GM11168 (cell line): ENCODE measurements at regions not wholly inside any gene's neighbourhood (a gene's known extent, or its start where the extent isn't known, plus 50 kb on each side); places are given as distances from the start of the nearest gene placed in this dataset.
"Not testable (repeated sequence)": the region's sequence is repeated elsewhere in the genome, so short reads cannot be mapped to it uniquely, and the experiment has no call there.

Experiments
- in situ Hi-C: fragments of 300-500 bp; cut with MboI; formaldehyde crosslinking; loops from one replicate; pipeline ENCODE4 v1.12.0; 2022; ENCODE audit warnings: low sequenced_read_pairs; ENCODE audit not compliant: unreplicated experiment

DNA sequence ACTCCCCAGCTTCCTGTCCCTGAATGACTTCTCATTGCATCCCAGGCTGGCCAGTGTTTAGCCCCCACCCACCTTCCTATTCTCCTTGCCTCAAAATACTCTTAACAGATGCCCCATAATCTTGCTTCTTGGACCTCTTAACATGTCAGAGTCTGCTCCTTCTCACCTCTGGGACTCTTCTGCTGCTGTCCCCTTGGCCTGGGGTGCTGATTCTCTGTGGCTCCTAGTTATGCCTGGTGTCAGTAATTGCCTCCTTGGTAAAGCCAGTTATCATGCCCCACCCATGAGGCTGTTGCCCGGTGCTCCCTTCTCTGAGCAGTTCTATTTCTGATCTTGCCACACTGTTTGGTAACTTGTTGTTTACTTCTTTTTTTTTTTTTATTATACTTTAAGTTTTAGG, 256.8 kb downstream of the STIM2 start:
- in situ Hi-C loops = no loop called here

DNA sequence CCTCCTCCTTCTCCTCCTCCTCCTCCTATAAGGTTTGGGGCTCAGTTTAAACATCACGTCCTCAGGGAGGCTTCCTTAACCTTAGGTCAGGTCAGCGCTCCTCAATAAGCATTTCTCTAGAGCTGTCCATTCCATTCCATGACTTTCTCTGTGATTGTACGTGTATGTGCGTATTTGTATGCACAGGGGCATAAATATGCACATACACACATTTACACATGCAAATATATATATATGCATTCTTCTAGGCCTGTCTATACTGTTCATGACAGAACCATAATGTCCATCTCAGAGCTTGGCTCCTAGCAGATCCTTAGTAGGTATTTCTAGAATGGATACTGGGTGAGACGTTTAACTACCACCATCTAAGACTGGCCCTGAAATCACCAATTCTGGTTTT, 258.6 kb downstream of the STIM2 start:
- in situ Hi-C loops = no loop called here

DNA sequence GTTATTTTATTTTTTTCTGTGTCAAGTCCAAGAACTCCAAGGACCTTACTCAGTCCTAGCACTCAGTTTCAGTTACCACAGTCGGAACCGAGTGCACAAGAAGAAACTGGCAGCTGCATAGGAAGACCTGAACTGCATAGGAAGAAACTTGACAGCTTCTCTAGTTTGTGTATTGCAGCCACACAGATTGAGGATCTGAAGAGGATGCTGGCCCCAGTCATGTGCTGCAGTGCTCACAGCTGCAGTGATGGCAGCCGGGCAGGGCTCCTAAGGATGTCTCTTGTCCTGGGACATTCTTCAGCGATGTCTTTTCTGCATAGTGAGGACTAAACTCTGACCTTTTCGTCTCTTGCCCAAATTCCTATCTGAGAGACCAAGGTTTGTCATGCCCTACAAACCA, 261.2 kb downstream of the STIM2 start:
- in situ Hi-C loops = no loop called here

DNA sequence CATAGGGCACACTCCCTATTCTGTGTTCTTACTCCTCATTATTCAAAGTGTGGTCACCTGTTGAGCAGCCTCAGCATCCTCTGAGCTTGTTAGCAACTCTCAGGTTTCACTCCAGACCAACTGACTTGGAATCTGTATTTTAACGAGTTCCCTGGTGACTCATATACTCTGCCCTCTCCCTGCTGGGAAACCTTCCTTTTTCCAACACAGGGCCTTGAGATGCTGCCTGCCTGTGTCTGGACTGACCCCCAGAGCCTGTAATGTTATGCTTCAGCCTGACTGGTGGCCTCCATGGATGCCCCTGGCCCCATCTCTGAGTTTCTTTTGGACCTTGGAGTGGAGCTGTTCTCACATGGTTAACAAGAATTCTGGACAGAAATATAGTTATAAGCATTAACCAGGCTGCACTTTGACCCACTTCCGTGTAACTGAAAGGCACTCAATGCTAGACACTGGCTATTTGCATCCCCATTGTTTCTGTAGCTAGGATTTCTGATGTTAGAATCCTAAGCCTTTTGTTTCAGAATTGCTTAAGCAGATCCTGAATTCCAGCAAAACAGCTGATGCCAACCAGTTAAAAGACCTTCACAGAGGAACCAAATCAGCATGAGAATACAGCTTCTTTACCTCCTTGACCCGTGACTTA, 262.6 kb downstream of the STIM2 start:
- in situ Hi-C loops = no loop called here

DNA sequence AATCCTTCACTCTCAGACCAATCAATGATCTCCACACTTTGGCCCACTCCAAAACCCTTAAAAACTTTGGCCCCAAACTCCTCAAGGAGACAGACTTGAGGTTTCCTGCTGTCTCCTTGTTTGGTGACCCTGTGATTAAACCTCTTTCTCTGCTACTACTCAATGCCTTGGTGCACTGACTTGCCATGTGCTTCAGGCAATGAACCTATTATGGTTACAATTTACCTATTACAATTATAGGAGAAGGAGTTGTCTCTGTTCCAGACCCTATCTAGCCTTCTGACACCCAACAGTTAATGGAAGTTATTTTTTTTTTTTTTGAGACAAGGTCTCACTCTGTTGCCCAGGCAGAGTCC, 263.1 kb downstream of the STIM2 start:
- in situ Hi-C loops = no loop called here

DNA sequence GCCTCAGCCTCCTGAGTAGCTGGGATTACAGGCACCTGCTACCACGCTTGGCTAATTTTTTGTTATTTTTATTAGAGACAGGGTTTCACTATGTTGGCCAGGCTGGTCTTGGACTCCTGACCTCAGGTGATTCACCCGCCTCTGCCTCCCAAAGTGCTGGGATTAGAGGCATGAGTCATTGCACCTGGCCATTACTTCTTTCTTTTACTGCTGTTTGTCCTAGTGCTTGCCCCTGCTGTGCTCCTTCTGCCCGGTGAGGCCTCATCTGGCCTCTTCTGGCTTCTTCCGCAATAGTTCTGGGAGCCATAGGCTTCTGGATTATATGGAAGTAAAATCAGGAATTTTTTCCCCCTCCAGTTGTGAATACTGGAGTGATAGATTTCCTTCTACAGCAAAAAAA, 266.3 kb downstream of the STIM2 start:
- in situ Hi-C loops = not testable (repeated sequence)

DNA sequence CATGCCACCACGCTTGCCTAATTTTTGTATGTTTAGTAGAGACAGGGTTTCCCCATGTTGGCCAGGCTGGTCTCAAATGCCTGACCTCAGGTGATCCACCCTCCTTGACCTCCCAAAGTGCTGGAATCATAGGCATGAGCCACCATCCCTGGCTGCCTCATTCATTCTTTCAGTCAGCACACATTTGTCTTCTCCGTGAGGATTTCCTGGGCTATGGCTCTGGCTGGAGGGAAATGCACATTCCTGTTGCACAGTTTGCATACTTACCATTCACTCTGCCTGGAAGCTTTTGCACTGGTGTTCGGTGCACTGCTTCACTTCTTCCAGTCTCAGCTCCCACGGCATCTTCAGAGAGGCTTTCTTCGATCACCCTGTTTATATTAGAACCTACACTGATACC, 267.8 kb downstream of the STIM2 start:
- in situ Hi-C loops = no loop called here

DNA sequence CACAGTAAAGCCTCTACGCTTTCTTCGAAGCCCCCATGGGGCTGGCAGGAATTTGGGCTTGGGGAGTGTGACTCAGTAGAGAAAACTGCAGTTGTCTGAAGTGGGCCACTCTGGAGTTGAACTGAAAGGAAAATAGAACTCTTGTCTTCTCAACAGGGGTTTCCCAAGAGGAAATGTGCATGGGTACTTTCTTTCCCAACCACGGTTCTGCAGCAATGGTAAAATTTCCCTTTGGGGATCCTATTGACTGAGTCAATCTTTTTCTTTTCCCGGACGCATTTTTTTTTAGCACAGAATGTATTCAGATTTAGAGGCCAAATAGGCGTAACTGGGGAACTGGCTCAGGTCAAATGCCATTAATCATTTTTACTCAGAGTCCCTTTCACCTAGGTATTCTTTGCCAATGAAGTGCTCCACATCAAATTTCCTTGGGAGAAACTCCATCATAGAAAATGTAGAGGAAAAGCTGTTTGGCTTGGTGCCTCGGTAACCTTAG, 269.3 kb downstream of the STIM2 start:
- in situ Hi-C loops = no loop called here

DNA sequence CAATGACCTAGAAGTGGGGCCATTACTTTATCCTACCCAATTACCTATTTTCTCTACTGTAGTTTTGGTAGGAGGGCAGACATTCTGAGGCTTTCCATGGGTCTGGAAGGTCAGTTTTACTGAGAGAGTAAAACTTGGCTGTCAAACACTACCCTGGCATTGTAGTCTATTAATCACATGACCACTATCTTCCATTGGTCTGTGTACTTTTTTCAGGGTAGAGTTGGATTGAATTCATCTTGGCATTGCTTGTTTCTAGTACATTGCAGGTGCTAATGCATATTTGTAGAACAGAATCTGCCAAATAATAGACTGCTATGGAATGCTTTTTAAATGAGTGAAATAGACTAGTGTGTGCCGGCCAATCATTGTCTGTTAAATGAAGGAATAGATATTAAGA, 271.9 kb downstream of the STIM2 start:
- in situ Hi-C loops = no loop called here

DNA sequence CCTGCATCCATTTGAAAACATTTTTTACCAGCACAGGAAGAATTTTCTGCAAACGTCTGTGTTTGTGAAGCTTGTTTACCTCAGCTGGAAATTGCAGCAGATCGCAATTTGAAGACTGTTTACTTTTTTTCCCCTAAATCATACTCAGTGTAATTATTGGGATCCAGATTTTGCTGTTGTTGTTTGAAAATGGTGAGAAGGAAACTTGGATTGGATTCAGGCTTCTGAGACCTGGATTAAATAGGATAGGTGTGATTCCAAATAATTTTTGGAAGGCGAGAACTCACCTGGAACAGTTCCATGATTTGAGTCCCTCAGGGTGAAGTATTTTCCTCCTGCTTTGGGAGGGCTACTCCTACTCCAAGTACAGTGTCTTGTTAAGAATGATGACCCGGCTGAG, 279.8 kb downstream of the STIM2 start:
- in situ Hi-C loops = no loop called here

DNA sequence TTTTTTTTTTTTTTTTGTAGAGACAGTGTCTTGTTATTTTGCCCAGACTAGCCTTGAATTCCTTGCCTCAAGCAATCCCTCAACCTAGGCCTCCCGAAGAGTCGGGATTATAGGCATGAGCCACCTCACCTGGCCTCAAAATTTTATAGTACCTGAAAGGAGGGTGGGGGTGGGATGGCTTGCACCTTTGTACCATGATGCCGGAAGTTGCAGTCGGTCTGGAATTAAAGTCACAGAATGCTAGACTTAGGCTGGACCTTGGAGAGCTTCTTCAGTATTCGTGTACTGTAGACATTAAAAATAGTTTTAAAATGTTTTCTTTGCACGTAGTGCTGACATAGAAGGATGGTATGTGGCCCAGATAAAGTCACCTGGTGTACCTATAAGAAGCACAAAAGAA, 280.9 kb downstream of the STIM2 start:
- in situ Hi-C loops = no loop called here

DNA sequence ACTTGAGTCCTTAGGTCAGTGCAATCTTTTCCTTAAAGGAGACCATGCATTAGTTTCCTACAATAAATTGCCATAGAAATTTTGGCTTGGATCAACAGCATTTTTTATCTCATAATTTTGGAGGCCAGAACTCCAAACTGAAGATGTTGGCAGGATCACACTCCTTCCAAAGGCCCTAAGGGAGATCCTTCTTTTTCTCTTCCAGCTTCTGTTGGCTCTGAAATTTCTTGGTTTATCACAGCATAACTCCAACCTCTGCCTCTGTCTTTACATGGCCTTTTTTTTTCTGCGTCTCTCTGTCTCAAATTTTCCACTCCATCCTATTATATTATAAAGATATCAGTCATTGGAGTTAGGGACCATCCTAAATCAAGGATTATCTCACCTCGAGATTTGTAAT, 282.2 kb downstream of the STIM2 start:
- in situ Hi-C loops = no loop called here

DNA sequence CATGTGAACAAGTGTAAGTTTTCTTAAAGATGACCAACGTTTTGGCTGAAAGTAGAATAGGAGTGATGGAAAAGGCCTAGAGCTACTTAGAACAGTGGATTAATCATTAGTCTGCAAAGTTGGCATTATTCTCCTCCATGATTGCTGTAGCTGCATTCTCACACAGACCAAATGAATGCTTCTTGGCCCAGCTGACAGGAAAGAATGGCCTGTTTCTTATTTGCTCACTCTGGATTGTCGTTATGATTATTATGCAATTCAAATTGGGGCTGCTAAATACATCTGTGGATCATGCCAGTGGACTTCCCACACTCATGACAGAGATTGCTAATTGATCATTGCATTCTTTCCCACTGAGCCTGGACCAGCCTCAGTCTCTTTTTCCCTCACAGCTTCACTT, 285.0 kb downstream of the STIM2 start:
- in situ Hi-C loops = no loop called here

DNA sequence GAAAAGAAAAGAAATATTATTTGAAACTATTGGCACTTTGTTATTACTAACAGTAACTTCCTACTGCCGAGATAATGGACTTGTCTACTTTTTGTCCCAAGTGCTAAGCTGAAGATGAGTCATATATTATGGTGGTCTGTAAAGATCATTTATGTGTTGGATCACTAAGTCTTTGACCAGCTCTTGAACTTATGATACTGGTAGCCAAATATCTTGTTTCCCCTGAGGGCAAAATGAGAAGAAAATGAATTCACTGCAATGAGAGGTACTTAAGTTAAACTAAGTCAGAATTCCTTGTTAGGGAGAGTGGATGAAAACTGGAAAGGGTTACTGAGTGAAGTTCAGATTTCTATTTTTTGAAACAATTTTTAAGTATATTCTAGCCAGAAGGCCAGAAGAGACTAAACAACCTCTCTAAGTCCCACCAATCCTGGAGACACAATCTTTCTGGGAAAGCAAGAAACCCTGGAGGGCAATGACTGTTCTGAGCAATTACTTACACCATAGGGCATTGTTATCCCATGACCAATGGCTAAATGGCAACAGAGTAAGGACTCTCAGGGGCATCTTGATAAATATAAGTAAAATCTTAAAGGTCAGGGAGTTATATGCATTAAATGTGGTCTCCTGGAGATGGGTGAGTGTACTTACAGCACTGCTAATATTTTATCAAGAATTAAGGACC, 287.7 kb downstream of the STIM2 start:
- in situ Hi-C loops = no loop called here

DNA sequence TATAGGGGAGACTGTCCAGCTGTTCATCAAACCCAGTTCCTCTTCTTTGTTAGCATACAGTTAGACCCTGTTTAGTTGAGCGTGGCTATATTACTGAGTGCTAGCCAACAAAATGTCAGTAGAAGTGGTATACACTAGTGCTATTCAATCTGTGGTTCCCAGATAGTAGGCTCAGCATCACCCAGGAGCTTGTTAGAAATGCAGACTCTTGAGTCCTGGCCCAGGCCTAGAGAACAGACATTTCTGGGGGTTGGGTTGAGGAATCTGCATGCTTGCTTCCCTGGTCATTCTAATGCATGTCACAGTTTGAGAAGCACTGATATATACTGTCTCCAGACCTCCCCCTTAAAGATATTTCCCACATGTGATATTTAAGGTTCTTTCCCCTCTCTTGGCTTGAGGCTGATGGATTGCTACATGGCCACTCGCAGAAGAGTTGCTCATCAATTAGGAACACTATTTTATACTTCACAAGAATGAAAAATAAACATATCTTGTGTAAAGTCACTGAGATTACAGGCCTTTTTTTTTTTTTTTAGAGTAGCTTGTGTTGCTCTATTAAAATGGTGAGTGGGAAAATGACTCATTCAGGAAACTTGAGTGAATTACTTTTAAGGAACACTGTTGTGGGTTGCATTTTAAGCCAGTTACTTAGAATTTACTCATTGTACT, 289.0 kb downstream of the STIM2 start:
- in situ Hi-C loops = no loop called here

DNA sequence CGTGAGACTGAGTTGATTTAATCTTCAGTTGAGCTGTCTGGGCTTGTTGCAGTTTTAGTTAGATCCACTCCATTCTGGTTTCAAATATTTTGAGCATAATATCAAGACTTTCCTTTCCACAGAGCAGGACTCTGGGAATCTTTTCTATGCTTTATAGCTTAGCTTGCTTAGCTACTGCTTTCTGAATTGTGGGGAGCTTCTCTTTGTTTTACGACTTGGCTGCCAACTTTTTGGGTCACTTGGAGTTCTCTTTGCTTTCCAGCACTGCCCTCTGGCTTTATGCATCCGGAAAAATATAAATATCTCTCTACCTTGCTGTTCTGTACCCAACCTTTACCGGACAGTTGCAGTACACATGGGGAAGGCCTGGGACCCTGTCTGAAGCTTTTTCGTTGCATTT, 292.1 kb downstream of the STIM2 start:
- in situ Hi-C loops = no loop called here

DNA sequence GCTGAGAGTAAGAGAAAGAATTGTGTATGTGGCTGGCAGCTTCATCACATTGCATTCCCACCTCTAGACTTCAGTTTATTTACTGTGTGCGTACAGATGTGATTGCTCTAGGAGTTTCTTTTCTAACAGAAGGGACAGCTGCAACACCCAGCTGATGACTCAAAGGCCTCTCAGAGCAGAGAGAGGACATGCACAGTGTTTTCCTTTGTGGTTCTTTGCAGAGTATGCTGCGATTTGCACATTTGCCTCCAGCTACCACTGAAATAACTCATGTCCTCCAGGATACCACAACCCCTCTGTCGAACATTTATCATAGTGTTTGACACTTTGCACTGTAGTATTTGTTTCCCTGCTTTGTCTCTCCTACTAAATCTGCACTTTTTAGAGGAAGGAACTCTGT, 294.1 kb downstream of the STIM2 start:
- in situ Hi-C loops = no loop called here

DNA sequence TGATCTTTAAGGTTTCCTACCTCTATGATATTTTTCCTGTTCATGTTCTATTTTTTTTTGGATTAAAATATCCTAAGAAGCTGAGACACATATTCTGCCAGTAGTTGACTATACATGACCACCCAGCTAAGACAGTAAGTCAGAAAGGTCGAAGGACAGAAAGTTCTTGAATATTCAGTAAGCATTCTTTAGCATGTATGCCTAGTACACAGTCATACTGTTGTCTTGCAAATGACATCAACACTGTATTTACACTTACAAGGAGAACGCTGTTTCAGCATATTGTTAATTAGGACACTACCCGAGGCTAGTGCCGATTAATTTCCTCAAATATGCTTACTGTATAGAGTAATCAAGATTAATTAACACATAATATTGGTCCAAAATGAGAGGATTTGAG, 300.6 kb downstream of the STIM2 start:
- in situ Hi-C loops = no loop called here

DNA sequence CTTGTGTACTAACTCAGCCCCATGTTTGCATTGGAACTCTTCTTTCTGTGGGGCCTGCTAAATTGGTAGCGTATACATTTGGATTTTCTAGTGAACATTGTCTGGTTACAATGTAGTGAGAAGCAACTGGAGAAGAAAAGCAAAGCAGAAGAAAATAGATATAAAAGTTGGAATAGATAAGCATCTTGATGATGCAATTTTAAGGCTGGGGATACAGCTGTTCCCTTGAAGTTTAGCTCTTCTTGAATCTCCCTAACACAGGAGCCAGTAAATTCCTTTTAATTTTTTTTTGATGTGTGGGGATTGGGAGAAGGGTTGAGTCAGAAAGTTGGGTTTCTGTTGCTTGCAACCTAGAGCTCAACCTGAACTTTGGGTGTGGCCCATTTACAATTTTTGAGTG, 308.1 kb downstream of the STIM2 start:
- in situ Hi-C loops = no loop called here

DNA sequence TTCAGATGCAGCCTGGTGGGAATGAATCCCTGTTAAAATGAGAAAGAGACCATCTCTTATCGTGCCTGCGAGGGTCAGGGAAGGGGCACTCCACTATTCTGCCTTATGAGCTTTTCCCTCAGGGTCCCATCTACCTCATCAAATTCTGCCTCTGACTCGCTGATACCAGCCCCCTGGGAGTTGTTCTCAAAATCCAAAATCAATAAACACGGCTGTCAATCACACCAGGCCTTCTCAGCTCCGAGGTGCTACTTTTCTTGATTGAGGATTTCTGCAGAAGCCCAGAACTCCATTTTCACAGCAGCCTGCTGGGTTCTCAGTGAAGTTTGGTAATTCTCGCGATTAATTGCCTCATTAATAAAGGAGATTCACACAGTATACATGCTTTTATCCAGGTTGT, 312.6 kb downstream of the STIM2 start:
- in situ Hi-C loops = no loop called here

DNA sequence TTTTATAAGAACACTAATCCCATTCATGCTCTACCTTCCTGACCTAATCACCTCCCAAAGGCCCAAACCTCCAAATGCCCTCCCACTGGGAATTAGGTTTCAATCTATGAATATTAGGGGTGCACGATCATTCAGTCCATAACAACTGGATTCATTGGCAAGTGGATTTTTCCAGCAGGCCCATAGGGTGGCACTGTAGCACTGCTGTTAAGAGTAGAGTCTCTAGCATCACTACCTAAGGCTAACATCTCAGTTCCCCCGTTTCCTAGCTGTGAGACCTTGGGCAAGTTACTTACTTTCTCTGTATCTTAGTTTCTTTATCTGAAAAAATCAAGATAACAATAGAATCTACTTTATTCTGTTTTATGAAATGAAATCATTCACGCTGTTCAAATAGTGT, 315.8 kb downstream of the STIM2 start:
- in situ Hi-C loops = no loop called here

DNA sequence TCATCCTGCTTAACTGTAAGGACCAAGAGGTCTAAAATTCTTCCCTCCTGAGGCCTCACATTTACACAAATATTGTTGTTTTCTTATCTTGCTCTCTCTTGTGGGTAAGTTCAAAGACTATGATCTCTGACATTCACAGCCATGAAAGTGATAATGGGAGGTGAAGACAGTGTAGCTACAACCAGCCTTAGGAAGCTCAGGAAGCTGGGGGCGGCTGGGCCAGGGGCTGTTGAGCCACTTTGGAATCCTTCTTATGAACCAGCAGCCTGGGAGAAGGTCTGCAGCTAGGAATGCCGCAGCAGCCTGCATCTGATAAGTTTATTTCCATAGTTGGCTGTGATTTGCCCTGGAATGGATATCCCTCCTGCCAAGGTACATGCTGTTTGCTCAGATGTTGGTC, 316.2 kb downstream of the STIM2 start:
- in situ Hi-C loops = no loop called here
